ENCODE measurements at regions not wholly inside any gene's neighbourhood (a gene's known extent, or its start where the extent isn't known, plus 50 kb on each side); places are given as distances from the start of the nearest gene placed in this dataset.
"Not testable (repeated sequence)": the region's sequence is repeated elsewhere in the genome, so short reads cannot be mapped to it uniquely, and the experiment has no call there.

DNA sequence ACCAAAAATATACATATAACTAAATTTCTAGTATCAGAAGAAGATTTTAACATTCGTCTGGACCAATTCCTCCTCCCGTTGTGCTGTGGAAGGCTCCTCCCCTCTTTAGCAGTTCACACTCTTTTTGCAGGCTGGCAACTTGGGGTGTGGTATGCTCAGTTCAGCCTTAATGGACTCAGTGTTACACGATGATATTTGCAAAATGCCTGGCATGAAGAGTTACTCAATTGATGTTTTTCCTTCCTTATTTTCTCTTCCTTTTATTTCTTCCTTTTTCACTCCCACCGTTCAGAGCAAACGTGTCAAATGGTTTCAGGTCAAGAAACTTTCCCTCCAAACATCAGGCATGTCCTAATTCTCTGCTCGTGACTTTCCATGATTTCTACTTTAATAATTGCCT is 248.3 kb downstream of the PHF14 start:
- peak; percentile 23 to 73 for DNase-seq

DNA sequence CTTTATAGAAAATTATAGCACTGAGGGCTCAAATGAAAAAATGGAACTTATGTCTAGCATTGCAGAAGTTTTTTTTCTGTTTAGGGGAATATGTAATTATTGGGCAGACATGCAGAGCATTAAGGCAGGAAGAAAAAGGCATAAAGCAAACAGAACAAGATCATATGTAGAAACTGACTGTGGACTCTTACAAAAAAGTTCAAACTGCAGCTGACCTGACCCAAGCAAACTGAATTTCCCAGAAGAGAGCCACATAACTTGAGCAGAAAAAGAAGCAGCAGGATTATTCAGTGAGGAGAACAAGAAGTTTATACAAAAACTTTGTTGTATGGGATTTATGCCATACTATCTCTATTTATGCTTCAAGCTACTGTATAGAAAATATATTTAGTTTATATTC is 250.9 kb downstream of the PHF14 start:
- DNase-seq = no peak

DNA sequence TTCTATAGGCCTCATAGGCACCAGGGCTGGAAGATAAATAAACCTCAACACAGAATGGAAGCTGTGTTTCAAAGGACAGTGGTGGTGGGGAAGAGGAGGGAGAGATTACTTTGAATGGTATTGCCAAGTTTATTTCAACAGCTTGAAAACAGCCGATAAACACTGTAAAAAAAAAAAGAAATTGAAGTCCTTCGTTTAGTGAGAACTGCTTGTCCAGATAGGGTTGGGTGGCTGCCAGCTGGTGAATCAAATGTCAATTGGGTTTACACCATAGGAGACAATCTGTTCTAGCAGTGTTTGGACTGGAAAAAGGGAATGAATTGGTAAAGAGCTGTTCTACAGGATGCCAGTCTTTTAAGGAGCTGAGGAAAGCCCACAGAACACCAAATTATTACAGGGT is 254.8 kb downstream of the PHF14 start:
- DNase-seq = no peak

DNA sequence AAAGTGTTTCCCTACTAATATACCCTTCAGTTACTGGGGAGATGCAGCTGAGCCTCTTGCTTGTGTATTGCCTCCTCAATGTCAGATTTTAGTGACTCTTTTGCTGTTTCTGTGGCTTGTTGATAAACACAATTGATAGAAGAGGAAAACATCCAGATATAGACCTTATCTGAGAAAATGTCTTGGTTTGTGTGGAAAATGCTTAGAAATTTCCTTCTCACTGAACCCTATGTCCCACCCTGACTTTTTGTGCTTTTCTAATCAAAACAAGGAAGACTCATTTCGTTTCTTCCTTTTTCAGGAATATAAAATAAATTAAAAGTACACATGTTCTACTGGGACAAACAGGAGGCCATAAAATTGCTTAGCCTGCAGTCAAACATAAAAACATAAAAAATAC is 257.5 kb downstream of the PHF14 start:
- DNase-seq = no peak

DNA sequence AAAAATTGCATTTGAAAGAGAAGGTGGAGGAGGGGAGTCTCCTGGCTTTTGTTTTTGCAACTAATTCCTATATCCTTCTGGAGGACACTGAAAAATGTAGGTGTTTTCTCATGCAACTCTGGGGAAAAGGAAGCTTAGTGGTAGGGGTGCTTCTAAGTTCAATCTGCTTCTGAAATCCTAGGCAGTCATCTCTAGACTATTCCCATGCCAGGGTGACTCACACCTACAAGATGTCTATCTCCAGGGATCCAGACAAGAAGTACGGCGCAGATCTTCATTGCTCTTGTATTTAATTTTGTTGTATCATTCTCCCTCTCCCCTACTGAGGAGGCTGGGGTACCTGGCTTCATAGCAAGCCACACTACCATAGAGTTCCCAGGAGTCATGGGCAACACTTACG is 258.8 kb downstream of the PHF14 start:
- DNase-seq = no peak

DNA sequence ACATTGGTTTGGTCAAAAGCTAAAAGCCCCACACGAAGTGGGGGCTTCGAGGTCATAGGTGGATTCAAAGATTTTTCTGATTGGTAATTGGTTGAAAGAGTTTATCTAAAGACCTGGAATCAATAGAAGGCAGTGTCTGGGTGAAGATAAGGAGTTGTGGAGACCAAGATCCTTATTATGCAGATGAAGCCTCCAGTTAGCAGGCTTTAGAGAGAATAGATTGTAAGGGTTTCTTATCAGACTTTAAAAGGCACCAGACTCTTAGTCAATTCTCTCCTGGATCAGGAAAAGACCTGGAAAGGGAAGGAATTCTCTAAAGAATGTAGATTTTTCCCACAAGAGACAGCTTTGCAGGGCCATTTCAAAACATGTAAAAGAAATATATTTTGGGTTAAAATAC is 260.2 kb downstream of the PHF14 start:
- DNase-seq = no peak

DNA sequence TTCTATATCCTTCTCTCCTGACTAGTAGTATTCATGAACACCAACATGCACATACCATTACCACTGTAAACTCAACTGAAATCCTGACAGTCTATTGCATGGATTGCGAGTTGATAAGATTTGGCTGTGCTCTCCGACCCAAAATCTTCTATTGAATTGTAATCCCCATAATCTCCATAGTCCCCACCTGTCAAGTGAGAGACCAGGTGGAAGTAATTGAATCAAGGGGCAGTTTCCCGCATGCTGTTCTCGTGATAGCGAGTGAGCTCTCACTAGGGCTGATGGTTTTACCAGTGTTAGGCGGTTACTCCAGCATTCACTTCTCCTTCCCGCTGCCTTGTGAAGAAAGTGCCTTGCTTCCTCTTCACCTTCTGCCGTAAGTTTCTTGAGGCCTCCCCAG is 261.8 kb downstream of the PHF14 start:
- no peak for DNase-seq

DNA sequence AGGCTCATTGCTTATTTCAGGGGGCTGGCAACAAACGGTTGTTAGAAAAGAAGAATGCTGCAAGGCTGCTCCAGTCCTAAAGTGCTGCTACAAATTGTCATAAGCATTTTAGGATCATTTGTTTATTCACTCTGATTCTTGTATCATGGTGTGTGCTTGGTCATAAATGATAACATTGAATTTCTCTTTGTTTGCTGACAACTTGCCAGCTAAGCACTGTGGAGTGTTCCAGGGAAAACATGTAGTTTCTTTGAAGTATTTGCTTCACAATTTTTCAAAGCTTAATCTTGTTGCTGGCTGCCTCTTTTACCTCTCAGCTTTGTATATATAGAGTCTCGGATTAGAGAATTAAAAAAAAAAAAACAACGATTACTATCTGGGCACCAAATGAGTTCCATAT is 263.0 kb downstream of the PHF14 start:
- no peak for DNase-seq

DNA sequence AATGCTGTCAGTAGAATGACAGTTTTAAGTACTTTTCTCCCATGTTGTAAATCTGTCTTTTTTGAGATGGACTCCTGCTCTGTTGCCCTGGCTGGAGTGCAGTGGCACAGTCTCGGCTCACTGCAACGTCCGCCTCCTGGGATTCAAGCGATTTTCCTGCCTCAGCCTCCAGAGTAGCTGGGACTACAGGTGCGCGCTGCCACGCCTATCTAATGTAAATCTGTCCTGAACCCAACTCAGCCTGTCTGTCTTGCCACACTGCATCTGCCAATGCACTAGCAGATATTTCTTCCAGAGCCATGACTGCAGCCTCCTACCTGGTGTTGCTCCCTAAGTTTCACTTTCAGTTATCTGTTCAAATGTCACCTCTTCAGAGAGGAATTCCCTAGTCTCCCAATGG is 264.1 kb downstream of the PHF14 start:
- no peak for DNase-seq

DNA sequence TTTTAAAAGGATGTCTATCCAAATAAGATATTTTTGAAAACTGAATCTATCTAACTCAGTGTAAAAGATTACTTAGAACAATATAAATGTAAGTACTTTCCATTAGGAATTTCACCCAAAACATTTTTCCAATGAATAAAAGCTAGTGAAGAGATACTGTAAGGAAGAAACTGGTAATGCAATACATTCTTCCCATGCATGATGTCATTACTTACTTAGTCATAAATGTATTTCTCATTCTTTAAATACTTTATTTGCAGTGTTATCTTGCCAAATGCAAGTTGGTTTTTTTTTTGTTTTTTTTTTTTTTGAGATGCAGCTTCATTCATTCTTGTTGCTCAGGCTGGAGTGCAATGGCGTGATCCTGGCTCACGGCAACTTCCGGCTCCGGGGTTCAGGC is 265.6 kb downstream of the PHF14 start:
- DNase-seq = no peak

DNA sequence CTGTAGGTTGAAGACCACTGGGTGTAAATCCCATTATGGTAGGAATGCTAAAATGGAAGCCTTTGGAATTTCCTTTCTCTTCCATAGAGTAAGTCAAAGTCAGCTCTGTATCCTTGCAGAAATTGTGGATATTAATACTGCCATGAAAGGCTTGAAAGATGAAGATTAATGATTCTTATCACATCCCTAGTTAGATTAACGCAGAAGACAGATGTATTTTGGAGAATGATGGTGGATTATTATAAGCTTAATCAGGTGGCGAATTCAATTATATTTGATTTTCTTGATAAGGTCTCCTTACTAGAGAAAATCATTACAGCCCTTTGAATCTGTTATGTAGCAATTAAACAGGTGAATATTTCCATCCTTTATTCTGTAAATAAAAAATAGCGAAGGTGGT is 270.1 kb downstream of the PHF14 start:
- no peak for DNase-seq

DNA sequence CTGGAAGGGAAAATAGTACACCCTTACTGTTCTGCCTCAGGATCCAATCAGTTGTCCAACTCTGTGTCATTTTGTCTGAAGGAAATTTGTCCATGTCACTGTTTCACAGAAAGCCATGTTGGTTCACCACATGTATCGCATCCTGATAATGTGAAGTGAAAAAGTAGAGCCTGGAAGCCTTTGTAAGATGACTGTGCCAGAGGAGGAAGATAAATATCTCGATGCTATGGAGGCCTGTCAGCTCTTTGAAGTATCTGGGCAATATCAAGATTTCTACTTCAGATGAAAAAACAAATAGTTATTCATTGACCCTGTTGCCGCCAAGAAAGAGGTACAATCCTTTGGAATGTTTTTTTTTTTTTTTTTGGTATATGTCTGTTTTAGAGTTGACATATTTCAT is 270.5 kb downstream of the PHF14 start:
- DNase-seq = no peak

DNA sequence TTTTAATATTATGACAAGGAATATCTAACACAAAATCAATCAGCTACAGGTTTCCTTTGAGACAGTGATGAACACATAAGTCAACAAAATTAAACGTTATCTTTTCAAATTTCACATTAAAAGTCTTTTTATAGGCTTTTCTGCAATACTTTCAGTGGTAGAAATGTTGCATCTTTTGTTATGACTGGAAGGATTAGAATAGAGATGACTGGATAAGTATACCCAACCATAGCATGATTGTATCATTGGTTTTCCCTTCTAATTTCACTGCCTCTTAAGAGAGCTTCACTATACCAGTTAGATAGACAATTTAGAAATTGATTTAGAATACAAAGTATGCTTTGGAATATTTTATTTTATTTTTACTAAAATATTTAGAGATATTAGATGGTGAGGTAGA is 273.9 kb downstream of the PHF14 start:
- no peak for DNase-seq

DNA sequence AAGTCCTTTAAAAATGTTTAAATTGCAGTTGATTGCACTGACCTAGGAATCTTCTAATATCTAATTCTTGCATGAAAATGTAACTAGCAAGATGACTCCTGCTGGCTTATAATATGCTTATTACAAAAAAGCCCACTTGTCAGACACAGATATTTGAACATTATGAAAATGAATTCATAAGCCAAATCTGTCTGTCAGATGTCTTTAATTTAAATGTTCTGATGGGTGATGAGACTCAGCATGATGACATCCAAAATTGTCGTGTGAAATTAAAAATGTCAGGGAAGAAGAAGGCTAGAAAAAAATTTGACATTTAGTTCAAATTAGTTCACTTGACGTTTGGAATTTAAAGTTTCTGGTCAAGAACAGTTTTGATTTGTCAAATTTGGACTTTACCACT is 277.8 kb downstream of the PHF14 start:
- DNase-seq = no peak

DNA sequence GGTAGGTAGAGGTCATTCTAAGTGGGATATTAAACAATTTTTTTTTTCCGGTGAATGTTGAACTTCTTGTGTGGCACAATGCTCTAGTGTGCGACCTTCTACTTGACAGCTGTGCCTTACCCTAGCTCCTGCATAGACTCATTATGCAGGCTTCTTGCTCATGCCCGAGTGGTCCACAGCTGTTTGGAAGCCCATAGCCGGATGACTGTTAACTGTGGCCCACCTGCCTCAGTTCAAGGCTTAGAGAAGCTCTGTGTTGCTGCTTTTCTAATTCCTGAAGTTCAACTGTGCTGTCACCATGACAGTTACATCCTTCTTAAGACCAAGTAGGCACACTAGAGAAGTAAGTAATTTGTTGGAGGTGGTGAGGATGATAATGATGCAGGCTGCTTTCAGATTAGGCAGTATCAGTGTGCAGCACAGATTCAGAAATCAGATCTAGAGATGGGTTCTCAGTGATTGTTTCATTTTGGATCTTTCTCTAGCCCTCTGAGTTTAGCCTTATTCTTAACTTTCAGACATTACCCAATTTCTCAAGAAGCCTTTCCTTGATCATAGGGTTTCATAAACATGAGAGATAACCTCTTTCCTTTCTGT is 278.4 kb downstream of the PHF14 start:
- no peak for DNase-seq

DNA sequence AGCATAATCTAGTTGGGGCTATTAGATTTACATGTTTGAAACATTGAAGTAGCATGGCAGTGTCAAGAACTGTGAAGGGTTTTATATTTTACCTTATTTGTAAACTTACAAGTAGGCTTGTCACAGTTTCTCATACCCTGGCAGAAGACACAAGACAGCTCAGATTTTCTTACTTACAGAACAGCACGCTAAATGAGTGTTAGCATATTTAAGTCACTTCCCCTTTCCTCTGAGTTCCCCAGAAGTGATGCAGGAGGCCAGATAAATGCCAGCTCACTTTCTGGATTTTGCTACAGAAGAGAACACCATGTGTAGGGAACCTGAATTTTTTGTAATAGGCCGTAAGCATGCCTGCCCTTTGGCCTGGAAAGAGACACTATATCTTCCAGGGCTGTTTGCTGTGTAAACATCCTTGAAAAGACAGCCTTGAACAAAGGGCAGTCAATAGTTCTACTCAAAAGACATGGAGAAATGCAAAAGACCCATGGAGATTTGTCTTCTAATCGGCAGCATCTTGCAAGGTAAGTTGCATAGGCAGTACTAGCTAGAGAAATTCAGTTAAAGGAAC is 279.1 kb downstream of the PHF14 start:
- DNase-seq = peak in 1 of 2 donors; percentile 7

DNA sequence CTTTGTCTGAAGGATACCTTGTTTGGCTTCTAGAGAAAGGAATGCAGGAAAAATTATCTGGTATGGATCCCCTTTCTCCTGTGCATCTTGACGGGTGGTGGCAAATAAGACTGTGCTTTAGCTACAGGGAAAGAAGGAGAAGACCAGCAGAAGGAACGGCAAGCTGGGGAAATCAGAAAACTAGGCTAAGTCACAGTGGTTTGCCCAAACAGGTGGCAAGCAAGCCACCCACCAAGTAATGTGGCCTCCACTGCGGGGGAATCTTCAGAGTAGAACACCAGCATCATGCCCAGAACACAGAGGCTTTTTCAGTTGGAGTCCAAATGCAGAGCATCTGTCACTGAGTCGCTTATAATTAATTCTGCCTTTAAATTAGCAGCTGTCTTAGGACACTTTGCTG is 282.8 kb downstream of the PHF14 start:
- DNase-seq = no peak

DNA sequence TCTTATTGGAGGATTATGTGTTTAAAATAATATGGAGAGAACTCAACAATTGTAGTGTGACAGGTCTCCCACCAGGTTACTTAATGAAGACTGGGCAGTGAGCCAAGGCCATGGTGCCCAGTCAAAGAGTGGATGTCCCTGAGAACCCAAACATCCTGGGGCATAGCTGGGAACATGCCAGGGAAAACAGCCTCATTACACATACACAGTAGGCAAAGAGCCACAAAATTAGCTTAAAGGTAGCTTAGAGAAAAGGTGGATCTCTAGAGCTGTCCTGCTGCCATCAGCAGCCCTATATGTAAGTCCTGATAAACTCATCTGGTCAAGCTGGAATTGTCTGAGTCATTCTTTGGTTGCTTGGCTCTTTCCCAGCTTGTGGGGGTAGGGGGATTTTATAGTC is 287.8 kb downstream of the PHF14 start:
- no peak for DNase-seq

DNA sequence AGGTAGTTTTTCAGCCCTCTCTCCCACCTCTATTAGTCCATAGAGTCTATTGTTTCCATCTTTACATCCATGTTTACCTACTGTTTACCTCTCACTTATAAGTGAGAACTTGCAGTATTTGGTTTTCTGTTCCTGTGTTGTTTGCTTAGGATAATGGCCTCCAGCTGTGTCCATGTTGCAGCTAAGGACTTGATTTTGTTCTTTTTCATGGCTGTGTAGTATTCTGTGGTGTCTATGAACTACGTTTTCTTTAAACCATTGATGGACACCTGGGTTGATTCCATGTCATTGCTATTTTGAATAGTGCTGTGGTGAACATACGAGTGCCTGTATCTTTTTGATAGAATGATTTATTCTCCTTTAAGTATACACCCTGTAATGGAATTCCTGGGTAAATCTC is 292.4 kb downstream of the PHF14 start:
- no peak for DNase-seq

DNA sequence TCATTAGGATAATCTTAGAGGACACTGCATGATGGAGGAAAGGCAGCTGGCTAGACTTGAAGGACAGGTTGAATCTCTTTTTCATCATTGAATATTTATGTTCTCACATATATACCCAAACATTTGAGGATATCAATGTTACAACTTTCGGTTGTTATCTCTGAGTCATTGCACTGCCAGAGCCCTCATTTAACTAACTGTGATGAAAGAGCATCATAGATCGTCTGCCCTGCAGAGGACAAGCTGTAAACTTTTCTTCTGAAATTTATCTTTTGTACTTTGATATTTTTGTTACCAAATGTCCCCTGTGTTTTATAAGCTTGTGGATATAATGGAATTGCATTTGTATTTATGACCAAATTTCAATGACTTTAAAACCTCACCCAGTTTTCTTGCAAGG is 298.7 kb downstream of the PHF14 start:
- no peak for DNase-seq

DNA sequence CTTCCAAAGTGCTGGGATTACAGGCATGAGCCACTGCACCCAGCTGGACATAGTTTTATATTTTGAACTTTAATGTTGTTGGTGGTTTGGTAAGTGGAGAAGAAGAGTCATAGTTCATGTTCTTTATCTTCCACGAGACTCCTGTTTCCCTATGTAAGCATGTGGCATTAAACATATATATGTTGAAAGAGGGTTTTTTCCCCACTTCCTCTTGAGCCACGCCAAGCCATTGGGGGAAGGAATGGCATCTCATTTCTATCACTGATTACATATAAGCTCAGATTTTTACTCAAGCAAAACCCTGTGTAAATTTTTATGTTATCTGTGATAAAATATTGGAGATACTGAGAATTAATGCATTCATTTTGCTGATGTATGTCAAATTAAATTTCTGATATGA is 300.4 kb downstream of the PHF14 start:
- DNase-seq = peak; percentile 37 to 47

DNA sequence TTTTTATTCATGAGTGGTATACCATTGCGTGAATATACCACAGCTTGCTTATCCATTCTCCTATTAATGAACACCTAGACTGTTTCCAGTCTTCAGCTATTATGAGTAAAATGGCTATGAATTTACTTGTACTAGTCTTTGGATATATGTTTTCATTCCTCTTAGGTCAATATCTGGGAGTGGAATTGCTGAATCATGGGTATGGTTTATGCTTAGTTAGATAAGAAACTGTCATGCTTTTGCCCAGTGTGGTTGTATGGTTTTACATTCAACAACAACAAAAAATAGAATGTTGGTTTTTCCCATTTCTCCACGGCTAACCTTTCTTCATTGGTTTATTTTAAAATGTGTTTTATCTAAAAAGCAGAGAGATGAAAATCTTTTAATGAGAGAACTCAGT is 308.3 kb downstream of the PHF14 start:
- DNase-seq = no peak

DNA sequence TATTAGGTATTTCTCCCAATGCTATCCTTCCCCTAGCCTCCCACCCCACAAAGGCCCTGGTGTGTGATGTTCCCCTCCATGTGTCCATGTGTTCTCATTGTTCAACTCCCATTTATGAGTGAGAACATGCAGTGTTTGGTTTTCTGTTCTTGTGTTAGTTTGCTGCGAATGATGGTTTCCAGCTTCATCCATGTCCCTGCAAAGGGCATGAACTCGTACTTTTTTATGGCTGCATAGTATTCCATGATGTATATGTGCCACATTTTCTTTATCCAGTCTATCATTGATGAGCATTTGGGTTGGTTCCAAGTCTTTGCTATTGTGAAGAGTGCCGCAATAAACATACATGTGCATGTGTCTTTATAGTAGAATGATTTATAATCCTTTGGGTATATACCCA is 309.9 kb downstream of the PHF14 start:
- DNase-seq = not testable (repeated sequence)

DNA sequence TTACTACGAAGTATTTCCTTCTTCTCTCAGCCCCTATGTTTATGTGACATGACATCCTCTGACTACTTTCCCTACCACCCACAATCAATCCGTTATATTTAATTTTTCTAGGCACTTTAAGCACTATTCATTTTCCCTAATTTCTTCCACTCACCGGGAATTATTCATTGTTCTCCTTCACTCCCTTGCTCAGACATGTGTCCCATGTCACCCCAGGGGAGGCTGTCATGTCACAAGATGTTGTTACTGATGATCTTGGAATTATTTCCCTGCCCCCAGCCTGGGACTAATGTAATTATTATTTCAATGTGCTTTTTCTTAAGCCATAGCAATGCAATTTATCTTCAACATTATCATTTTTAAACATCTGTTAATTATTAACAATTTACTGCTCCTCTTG is 317.2 kb downstream of the PHF14 start:
- DNase-seq = no peak

DNA sequence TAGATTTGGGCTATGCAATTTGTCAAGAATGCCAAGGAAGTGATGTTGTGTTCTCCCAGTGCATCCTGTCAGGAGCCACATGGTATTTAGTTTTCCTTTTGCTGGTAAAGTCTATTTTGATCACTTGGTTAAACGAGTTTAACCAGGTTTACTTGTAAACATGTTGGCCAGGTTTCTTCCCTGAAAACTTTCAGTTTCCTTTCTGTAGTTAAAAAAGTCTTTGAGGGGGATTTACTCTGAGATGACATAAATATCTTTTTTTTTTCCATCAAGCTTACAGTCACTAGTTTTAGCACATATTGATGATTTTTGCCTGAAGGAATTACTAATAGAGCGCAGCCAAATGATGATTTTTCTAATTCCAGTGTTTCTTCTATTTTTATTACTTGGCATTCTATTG is 320.5 kb downstream of the PHF14 start:
- DNase-seq = no peak

Measured in inflammatory macrophage (primary cell).